ENCODE measurements at regions not wholly inside any gene's neighbourhood (a gene's known extent, or its start where the extent isn't known, plus 50 kb on each side); places are given as distances from the start of the nearest gene placed in this dataset.
A peak's percentile ranks its signal among the peaks of the same experiment; 100 is the strongest.

DNA sequence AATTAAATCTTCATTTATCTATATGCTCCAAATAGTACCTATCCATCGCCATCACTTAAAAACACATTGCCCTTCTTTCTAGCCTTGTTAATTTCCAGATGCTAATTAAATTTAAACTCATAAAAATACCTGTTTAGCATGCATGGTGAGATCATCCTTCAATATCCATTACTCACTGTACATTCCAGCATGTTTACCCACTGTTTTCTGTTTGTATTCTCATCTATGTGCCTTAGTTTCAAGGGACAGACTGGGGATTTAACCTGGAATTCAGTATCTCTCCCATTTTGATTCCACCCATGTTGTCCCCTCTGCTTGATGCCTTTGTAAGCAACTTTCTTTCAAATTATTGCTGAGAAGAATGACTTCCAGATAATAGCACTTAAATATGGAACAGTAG is 208.0 kb downstream of the SPTSSA start:
- Histone ChIP-seq H4K20me1 (ENCODE audit: insufficient read depth, low read length) (no peaks in the 10 kb centered on the region), H3K4me1 (ENCODE audit: insufficient read depth, low read length) (no peaks in the 10 kb centered on the region), H3K27me3 (ENCODE audit: control insufficient read depth in 1 of 2, insufficient read depth in 2 of 2, low read length in 2 of 2) (no peaks in the 10 kb centered on the region; a peak in 1 of 5 replicates), H3K4me2 (ENCODE audit: low read depth, low read length) (no peak overlapping the region), H3K9ac (ENCODE audit: insufficient read depth, low read depth, low read length) (no peak overlapping the region), H3K4me3 (replicated peaks in 1 of 3; ENCODE audit: insufficient read depth in 1 of 3, low read depth in 2 of 3, low read length in 3 of 3) (no peak overlapping the region), H3K9me3 (ENCODE audit: low read length) (no peaks in the 10 kb centered on the region), H3K36me3 (replicated peaks in 1 of 2; ENCODE audit: control insufficient read depth in 1 of 2, insufficient read depth in 2 of 2, low read length in 2 of 2) (no peaks in the 10 kb centered on the region), H2AFZ (ENCODE audit: low read length) (no peak overlapping the region), H3K27ac (ENCODE audit: extremely low read length, insufficient read depth, low read length) (no peak overlapping the region), H3K79me2 (ENCODE audit: insufficient read depth, low read length) (no peaks in the 10 kb centered on the region)
- ChIA-PET CTCF (ENCODE audit: low intra/inter-chr PET ratio, low total read pairs) (no interaction called here), POLR2A (no interaction called here)
- no peak for FAIRE-seq
- in situ Hi-C loops (cut with HindIII; ENCODE audit: extremely low pct_ligation_motif_present, low pct_unique_long_range_greater_than_20kb): no loop called here
- TF ChIP-seq ATF7 (IDR thresholded peaks at IDR 0.05) (0 out of 2 replicates have a peak, but pooled peaks have one; percentile 6), ATF7 (CRISPR knock-in tag; IDR thresholded peaks at IDR 0.05) (no peak)
- TF ChIP-seq, protein P1, sequence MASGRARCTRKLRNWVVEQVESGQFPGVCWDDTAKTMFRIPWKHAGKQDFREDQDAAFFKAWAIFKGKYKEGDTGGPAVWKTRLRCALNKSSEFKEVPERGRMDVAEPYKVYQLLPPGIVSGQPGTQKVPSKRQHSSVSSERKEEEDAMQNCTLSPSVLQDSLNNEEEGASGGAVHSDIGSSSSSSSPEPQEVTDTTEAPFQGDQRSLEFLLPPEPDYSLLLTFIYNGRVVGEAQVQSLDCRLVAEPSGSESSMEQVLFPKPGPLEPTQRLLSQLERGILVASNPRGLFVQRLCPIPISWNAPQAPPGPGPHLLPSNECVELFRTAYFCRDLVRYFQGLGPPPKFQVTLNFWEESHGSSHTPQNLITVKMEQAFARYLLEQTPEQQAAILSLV (CRISPR knock-in tag; IDR thresholded peaks at IDR 0.05; ENCODE audit: borderline replicate concordance): no peak
- BruUV-seq (replicated peaks): no TSS peak
- no peak for DNase-seq (ENCODE audit: low spot score)
- intact Hi-C loops (cut with micrococcal nuclease; ENCODE audit: unreplicated experiment): no loop called here
- no peak for ATAC-seq
- 35% methylated on average over 1 of the region's 1 CpG for WGBS (ENCODE audit: low lambda C conversion rate)

DNA sequence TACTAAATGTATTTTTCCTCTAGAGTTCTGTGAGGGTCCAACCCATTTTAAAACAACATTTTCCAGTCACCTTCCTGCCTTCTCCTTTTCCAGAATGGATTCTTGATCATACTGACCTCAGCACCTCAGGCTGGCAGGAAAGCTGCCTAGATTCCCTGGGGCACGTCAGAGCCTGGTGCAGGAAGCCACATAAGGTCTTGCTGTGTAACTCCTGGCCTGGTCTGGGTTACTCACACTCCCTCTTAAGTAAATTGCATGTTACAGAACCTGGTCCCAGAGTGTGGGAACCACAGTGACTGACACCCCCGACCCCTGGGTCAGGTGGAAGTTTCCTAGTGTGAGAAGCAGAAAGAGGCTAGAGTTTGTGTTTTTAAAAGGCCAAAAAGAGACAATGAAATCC is 209.8 kb downstream of the SPTSSA start:
- POLR2A ChIA-PET: no interaction called here
- Histone ChIP-seq H3K4me2 (ENCODE audit: low read depth, low read length) (no peak overlapping the region), H3K4me3 (replicated peaks in 1 of 3; ENCODE audit: insufficient read depth in 1 of 3, low read depth in 2 of 3, low read length in 3 of 3) (no peak overlapping the region), H4K20me1 (ENCODE audit: insufficient read depth, low read length) (no peaks in the 10 kb centered on the region), H3K9ac (ENCODE audit: insufficient read depth, low read depth, low read length) (no peak overlapping the region), H3K79me2 (ENCODE audit: insufficient read depth, low read length) (no peaks in the 10 kb centered on the region), H3K9me3 (ENCODE audit: low read length) (no peaks in the 10 kb centered on the region), H3K27me3 (ENCODE audit: control insufficient read depth in 1 of 2, insufficient read depth in 2 of 2, low read length in 2 of 2) (no peaks in the 10 kb centered on the region; a peak in 1 of 5 replicates), H3K27ac (ENCODE audit: extremely low read length, insufficient read depth, low read length) (no peak overlapping the region), H3K36me3 (replicated peaks in 1 of 2; ENCODE audit: control insufficient read depth in 1 of 2, insufficient read depth in 2 of 2, low read length in 2 of 2) (no peaks in the 10 kb centered on the region), H2AFZ (ENCODE audit: low read length) (no peak overlapping the region), H3K4me1 (ENCODE audit: insufficient read depth, low read length) (no peaks in the 10 kb centered on the region)
- in situ Hi-C loops (cut with HindIII; ENCODE audit: extremely low pct_ligation_motif_present, low pct_unique_long_range_greater_than_20kb): no loop called here
- no TSS peak for BruUV-seq (replicated peaks)
- TF ChIP-seq YEATS4 (CRISPR knock-in tag; IDR thresholded peaks at IDR 0.05; ENCODE audit: borderline replicate concordance): no peak
- no peak for TF ChIP-seq ETV5 (CRISPR knock-in tag; IDR thresholded peaks at IDR 0.05; ENCODE audit: borderline replicate concordance)
- TF ChIP-seq, protein P2, sequence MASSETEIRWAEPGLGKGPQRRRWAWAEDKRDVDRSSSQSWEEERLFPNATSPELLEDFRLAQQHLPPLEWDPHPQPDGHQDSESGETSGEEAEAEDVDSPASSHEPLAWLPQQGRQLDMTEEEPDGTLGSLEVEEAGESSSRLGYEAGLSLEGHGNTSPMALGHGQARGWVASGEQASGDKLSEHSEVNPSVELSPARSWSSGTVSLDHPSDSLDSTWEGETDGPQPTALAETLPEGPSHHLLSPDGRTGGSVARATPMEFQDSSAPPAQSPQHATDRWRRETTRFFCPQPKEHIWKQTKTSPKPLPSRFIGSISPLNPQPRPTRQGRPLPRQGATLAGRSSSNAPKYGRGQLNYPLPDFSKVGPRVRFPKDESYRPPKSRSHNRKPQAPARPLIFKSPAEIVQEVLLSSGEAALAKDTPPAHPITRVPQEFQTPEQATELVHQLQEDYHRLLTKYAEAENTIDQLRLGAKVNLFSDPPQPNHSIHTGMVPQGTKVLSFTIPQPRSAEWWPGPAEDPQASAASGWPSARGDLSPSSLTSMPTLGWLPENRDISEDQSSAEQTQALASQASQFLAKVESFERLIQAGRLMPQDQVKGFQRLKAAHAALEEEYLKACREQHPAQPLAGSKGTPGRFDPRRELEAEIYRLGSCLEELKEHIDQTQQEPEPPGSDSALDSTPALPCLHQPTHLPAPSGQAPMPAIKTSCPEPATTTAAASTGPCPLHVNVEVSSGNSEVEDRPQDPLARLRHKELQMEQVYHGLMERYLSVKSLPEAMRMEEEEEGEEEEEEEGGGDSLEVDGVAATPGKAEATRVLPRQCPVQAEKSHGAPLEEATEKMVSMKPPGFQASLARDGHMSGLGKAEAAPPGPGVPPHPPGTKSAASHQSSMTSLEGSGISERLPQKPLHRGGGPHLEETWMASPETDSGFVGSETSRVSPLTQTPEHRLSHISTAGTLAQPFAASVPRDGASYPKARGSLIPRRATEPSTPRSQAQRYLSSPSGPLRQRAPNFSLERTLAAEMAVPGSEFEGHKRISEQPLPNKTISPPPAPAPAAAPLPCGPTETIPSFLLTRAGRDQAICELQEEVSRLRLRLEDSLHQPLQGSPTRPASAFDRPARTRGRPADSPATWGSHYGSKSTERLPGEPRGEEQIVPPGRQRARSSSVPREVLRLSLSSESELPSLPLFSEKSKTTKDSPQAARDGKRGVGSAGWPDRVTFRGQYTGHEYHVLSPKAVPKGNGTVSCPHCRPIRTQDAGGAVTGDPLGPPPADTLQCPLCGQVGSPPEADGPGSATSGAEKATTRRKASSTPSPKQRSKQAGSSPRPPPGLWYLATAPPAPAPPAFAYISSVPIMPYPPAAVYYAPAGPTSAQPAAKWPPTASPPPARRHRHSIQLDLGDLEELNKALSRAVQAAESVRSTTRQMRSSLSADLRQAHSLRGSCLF (CRISPR knock-in tag; IDR thresholded peaks at IDR 0.05; ENCODE audit: borderline replicate concordance): no peak
- 1% methylated on average over 2 of the region's 2 CpGs for WGBS (ENCODE audit: low lambda C conversion rate)
- DNase-seq (ENCODE audit: low spot score) (no peak), FAIRE-seq (no peak), ATAC-seq (no peak; the same call in 2 of the 3 replicates)
- CTCF ChIA-PET (ENCODE audit: low intra/inter-chr PET ratio, low total read pairs): no interaction called here
- intact Hi-C loops (cut with micrococcal nuclease; ENCODE audit: unreplicated experiment): no loop called here

Data from HepG2 (cell line).